KMS-11 (cell line): ENCODE measurements at regions not wholly inside any gene's neighbourhood (a gene's known extent, or its start where the extent isn't known, plus 50 kb on each side); places are given as distances from the start of the nearest gene placed in this dataset.

Source experiments
- H2AFZ ChIP-seq: fragments of 200-600 bp; sonication (generic); 2 replicates; pipeline ENCODE4 v1.6.1; 2016; ENCODE audit warnings: antibody characterized with exemption, mixed run types, low read depth
- H3K27ac ChIP-seq: fragments of 200-600 bp; sonication (generic); 2 replicates; pipeline ENCODE4 v1.6.1; 2016; ENCODE audit warnings: mild to moderate bottlenecking, mixed run types
- H3K27me3 ChIP-seq: fragments of 200-600 bp; sonication (generic); 2 replicates; pipeline ENCODE4 v1.6.1; 2017; ENCODE audit warnings: mild to moderate bottlenecking, low read depth, mixed run types, moderate library complexity; ENCODE audit not compliant: insufficient read depth
- H3K36me3 ChIP-seq: fragments of 200-600 bp; sonication (generic); 2 replicates; pipeline ENCODE4 v1.6.1; 2017; ENCODE audit warnings: mild to moderate bottlenecking, mixed run types; ENCODE audit not compliant: insufficient read depth
- H3K4me1 ChIP-seq: fragments of 200-600 bp; sonication (generic); 2 replicates; pipeline ENCODE4 v1.6.1; 2016; ENCODE audit warnings: mild to moderate bottlenecking, low read depth, mixed run types; ENCODE audit not compliant: poor library complexity, severe bottlenecking
- H3K4me2 ChIP-seq: fragments of 200-600 bp; sonication (generic); 2 replicates; pipeline ENCODE4 v1.7.0; 2016; ENCODE audit warnings: mild to moderate bottlenecking, mixed run types
- H3K4me3 ChIP-seq: fragments of 200-600 bp; sonication (generic); IDR thresholded peaks from 2 replicates; pipeline ENCODE4 v1.6.1; 2017; ENCODE audit warnings: low read depth, low read length, mixed read lengths; ENCODE audit not compliant: insufficient read depth
- H3K79me2 ChIP-seq: fragments of 200-600 bp; sonication (generic); 2 replicates; pipeline ENCODE4 v1.6.1; 2016; ENCODE audit warnings: low read depth, mixed run types; ENCODE audit not compliant: insufficient read depth
- H3K9ac ChIP-seq: fragments of 200-600 bp; sonication (generic); 2 replicates; pipeline ENCODE4 v1.6.1; 2016; ENCODE audit warnings: mild to moderate bottlenecking, mixed run types
- H4K20me1 ChIP-seq: fragments of 200-600 bp; sonication (generic); 2 replicates; pipeline ENCODE4 v1.6.1; 2016; ENCODE audit warnings: mild to moderate bottlenecking, mixed run types; ENCODE audit not compliant: insufficient read depth
- TF ChIP-seq, protein P1 (sequence below): fragments of 200-600 bp; sonication (generic); conservative IDR thresholded peaks from 2 replicates; pipeline ENCODE4 v1.6.1; 2017; ENCODE audit warnings: low read depth, mild to moderate bottlenecking, antibody characterized with exemption, low read length, moderate library complexity, mixed read lengths

DNA sequence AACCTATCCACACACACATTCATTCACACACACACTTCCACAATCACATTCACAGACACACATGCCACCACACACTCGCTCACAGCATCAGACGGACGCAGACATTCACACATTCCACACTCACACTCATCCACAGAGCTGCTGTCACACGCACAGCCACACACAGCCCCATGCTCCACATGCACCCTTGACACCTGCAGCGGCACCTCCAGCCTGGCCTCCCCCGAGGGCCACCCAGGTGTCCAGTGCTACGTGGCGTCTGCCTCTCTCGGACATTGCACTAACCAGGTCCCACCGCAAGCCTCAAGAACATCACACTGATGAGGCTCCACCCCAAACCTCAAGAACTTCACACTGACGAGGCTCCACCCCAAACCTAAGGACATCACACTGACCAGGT, 155.2 kb downstream of the RBFOX3 start:
- Histone ChIP-seq H3K27ac (no peak overlapping the region), H4K20me1 (no peaks in the 10 kb centered on the region), H3K27me3 (peaks cover 94% of the 10 kb centered on the region), H3K9ac (no peak overlapping the region), H3K4me3 (no peak overlapping the region), H3K4me2 (no peak overlapping the region), H2AFZ (no peak overlapping the region), H3K36me3 (no peaks in the 10 kb centered on the region), H3K79me2 (no peaks in the 10 kb centered on the region), H3K4me1 (no peaks in the 10 kb centered on the region)
- TF ChIP-seq, protein P1, sequence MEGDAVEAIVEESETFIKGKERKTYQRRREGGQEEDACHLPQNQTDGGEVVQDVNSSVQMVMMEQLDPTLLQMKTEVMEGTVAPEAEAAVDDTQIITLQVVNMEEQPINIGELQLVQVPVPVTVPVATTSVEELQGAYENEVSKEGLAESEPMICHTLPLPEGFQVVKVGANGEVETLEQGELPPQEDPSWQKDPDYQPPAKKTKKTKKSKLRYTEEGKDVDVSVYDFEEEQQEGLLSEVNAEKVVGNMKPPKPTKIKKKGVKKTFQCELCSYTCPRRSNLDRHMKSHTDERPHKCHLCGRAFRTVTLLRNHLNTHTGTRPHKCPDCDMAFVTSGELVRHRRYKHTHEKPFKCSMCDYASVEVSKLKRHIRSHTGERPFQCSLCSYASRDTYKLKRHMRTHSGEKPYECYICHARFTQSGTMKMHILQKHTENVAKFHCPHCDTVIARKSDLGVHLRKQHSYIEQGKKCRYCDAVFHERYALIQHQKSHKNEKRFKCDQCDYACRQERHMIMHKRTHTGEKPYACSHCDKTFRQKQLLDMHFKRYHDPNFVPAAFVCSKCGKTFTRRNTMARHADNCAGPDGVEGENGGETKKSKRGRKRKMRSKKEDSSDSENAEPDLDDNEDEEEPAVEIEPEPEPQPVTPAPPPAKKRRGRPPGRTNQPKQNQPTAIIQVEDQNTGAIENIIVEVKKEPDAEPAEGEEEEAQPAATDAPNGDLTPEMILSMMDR: no peak

DNA sequence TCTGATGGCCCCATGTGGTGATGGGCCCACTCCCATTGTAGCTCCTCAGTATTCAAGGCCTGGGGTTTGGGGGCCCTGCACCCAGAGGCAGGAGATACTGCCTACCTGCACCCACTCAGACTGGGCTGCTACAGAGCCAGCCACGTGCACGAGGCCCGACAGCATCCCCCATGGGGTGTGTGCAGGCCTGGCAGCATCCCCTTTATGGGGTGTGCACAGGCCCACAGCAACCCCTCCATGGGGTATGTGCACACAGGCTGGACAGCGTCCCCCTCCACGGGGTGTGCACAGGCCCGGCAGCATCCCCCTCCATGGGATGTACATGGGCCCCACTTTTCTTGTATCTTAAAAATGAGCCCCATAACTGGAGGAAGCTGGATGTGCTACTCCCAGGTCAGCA, 156.0 kb downstream of the RBFOX3 start:
- Histone ChIP-seq H3K27ac (no peak overlapping the region), H3K4me3 (no peak overlapping the region), H2AFZ (no peak overlapping the region), H3K4me2 (no peak overlapping the region), H4K20me1 (no peaks in the 10 kb centered on the region), H3K4me1 (no peaks in the 10 kb centered on the region), H3K27me3 (peaks cover 92% of the 10 kb centered on the region), H3K36me3 (no peaks in the 10 kb centered on the region), H3K9ac (no peak overlapping the region), H3K79me2 (no peaks in the 10 kb centered on the region)
- TF ChIP-seq, protein P1: no peak

DNA sequence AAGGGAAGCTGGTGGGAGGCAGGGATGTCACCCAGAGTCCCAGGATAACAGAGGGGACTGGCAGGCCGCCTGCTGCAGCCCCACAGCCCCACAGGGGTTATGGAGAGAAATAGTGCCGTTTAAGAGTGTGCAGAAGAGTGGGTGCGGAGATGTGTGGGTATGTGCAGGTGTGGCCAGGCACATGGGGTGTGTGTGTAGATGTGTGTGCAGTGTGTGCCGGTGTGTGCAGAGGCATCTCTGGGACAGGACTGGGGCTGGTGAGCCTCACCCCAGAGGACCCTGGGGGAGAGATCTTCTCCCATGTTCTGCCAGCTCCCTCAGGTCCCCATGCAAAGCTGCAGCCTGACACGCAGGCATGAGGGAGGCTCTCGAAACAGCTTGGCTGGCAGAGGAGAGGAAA, 157.4 kb downstream of the RBFOX3 start:
- Histone ChIP-seq H3K27me3 (peaks cover 86% of the 10 kb centered on the region), H3K4me3 (no peak overlapping the region), H3K4me1 (no peaks in the 10 kb centered on the region), H3K27ac (no peak overlapping the region), H3K79me2 (no peaks in the 10 kb centered on the region), H3K9ac (no peak overlapping the region), H2AFZ (no peak overlapping the region), H3K4me2 (no peak overlapping the region), H3K36me3 (no peaks in the 10 kb centered on the region), H4K20me1 (no peaks in the 10 kb centered on the region)
- TF ChIP-seq, protein P1: no peak

DNA sequence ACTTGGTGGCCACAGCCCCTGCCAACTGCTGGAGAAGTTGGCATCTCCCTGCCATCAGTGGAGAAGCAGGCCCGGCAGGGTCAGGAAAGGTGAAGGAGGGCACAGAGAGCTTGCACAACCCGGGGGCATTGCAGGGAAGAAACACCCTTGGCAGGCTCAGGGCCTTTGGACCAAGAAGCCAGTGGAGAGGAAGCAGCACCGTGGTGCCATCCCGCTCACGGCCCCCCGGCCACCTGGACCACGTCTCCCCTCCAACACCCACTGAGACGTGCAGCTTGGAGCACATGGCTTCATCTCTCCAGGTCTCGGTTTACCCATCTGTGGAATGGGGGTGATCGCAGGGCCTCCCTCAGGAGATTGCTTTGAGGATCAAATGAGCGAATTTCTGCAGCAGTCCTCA, 158.1 kb downstream of the RBFOX3 start:
- Histone ChIP-seq H3K27ac (no peak overlapping the region), H3K36me3 (no peaks in the 10 kb centered on the region), H3K4me2 (no peak overlapping the region), H4K20me1 (no peaks in the 10 kb centered on the region), H2AFZ (no peak overlapping the region), H3K79me2 (no peaks in the 10 kb centered on the region), H3K27me3 (peaks cover 83% of the 10 kb centered on the region), H3K4me1 (no peaks in the 10 kb centered on the region), H3K4me3 (no peak overlapping the region), H3K9ac (no peak overlapping the region)
- TF ChIP-seq, protein P1: no peak
